Motor neuron (in vitro differentiated cells): ENCODE measurements at regions not wholly inside any gene's neighbourhood (a gene's known extent, or its start where the extent isn't known, plus 50 kb on each side); places are given as distances from the start of the nearest gene placed in this dataset.

ENCODE experiments used
- ATAC-seq, 8 experiments: fragments of 200-7000 bp; cut with Tn5 transposase; replicated peaks in 6 of 8; 2 replicates each; pipeline ENCODE4 v1.8.0; 2021; ENCODE audit warnings: mild to moderate bottlenecking in 8 of 8, moderate library complexity in 8 of 8
- H3K27ac ChIP-seq, 2 donors: fragments of 250-450 bp; sonication (Bioruptor Pico); 2 replicates each; pipeline ENCODE4 v1.9.0; 2021; ENCODE audit warnings: antibody characterized with exemption in 2 of 2, mild to moderate bottlenecking in 2 of 2, moderate library complexity in 1 of 2
- H3K4me1 ChIP-seq, 2 donors: fragments of 250-450 bp; sonication (Bioruptor Pico); replicated peaks in 1 of 2; 2 replicates each; pipeline ENCODE4 v1.6.1; 2021; ENCODE audit warnings: antibody characterized with exemption in 2 of 2, mild to moderate bottlenecking in 2 of 2, moderate library complexity in 1 of 2
- H3K4me3 ChIP-seq, 5 donors: fragments of 250-450 bp; sonication (Bioruptor Pico); 2 replicates each; pipeline ENCODE4 v1.9.0; 2021; ENCODE audit warnings: antibody characterized with exemption in 5 of 5, mild to moderate bottlenecking in 5 of 5, moderate library complexity in 4 of 5
- WGBS, 10 experiments: fragments of 450-650 bp; shearing (Covaris generic); methylation state at CpG; one replicate each; pipeline ENCODE4 v1.0.0; 2022; 5-methylcytosine and 5-hydroxymethylcytosine counted together
- in situ Hi-C, 9 experiments: fragments of 400-800 bp; cut with MboI; loops; one replicate each; pipeline ENCODE4 v1.15.0; 2021; ENCODE audit warnings: low sequenced_read_pairs in 9 of 9, low pct_unique_long_range_greater_than_20kb in 2 of 9; ENCODE audit not compliant: unreplicated experiment in 9 of 9

- Histone ChIP-seq H3K4me1 (no peaks in the 10 kb centered on the region), H3K4me3 (no peak overlapping the region), H3K27ac (no peak overlapping the region)
- ATAC-seq = no peak
- in situ Hi-C loops = no loop called here
- 29 to 92% (median 68%) methylated on average over 1 to 2 of the region's 2 CpGs; no CpG with 5 or more reads in 2 of the 10 experiments for WGBS, 10 experiments
These were observed 475.6 kb upstream of the B3GALT2 start for GRCh38 chr1:193662030-193662429.

GRCh38 chr1:193661385-193661784 is 475.0 kb upstream of the B3GALT2 start:
- no peak overlapping the region for H3K27ac ChIP-seq
- ATAC-seq = no peak
- H3K4me3 ChIP-seq = no peak overlapping the region
- in situ Hi-C loops = no loop called here
- H3K4me1 ChIP-seq = no peaks in the 10 kb centered on the region
- 56 to 92% (median 69%) methylated on average over 1 of the region's 1 CpG; no CpG with 5 or more reads in 4 of the 10 experiments for WGBS, 10 experiments

DNA sequence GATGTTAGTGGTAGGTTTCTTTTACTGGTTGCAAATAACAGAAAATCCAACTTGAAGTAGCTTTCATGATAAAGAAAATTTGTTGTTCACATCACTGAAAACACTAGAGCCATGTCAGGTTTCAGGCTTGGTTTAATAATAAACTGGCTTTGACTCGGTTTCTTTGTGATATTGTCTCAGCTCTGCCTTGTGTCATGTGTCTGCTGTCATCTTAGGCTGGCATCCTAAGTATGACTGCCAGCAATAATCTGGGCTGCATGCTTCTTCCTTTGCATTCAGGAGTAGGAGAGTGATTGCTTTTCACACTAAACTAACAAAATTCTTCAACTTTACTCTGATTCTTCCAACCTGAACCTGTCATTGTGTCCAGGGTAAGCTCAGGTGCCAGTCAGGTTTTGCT is 474.0 kb upstream of the B3GALT2 start:
- no peak overlapping the region for H3K27ac ChIP-seq
- WGBS, 10 experiments = 0 to 80% (median 42%) methylated on average over 1 of the region's 1 CpG; no CpG with 5 or more reads in 2 of the 10 experiments
- in situ Hi-C loops = no loop called here
- no peak overlapping the region for H3K4me3 ChIP-seq
- ATAC-seq = no peak
- H3K4me1 ChIP-seq = no peaks in the 10 kb centered on the region

DNA sequence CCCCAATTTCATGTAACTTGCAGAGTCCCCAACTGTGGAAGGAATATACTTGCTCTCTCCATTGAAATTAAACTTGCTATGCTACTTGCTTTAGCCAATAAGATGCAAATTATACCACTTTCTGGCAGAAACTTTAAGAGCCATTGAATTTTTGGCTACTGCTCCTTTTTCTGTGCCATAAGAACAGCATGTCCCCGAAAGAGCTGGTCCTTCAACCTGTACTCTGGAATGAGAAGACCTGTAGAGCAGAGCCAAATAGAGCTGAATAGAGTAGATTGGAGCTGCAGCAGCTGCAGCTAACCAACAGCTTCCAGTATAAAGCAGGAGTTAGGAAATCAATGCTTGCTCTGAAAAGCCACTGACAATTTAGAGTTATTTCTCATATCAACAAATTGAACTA is 472.3 kb upstream of the B3GALT2 start:
- in situ Hi-C loops = no loop called here
- Histone ChIP-seq H3K4me3 (no peak overlapping the region), H3K4me1 (no peaks in the 10 kb centered on the region), H3K27ac (no peak overlapping the region)
- no peak for ATAC-seq
- 0 to 100% (median 75%) methylated on average over 1 of the region's 1 CpG; no CpG with 5 or more reads in 3 of the 10 experiments for WGBS, 10 experiments

- Histone ChIP-seq H3K4me3 (no peak overlapping the region), H3K4me1 (no peaks in the 10 kb centered on the region), H3K27ac (no peak overlapping the region)
- no peak for ATAC-seq
- 0 to 100% (median 60%) methylated on average over 1 of the region's 1 CpG; no CpG with 5 or more reads in 1 of the 10 experiments for WGBS, 10 experiments
- in situ Hi-C loops = no loop called here
These were observed 471.7 kb upstream of the B3GALT2 start for GRCh38 chr1:193658081-193658480.

DNA sequence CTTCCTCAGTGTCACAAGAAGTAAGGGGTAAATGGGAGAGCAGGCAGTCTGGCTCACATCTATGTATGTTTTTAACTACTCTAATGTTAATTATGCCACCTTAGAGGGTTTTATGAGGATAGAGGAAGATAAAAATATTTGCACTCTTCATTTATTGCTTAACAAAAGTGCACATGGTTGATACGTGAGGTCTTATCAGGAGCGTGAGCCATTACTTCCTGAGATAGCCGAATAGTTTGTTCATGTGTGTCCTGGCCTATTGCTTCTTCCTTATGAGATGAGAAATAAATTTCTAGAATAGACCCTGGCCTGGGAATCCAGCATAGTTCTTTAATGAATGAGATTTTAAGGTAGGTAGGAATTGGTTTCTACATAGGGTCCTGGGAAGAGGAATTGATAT is 471.1 kb upstream of the B3GALT2 start:
- WGBS, 10 experiments = 61 to 100% (median 98%) methylated on average over 1 to 3 of the region's 3 CpGs; no CpG with 5 or more reads in 1 of the 10 experiments
- no peak for ATAC-seq
- Histone ChIP-seq H3K4me1 (no peaks in the 10 kb centered on the region), H3K27ac (no peak overlapping the region), H3K4me3 (no peak overlapping the region)
- in situ Hi-C loops = no loop called here

GRCh38 chr1:193656841-193657240 is 470.4 kb upstream of the B3GALT2 start:
- Histone ChIP-seq H3K27ac (no peak overlapping the region), H3K4me1 (no peaks in the 10 kb centered on the region), H3K4me3 (no peak overlapping the region)
- in situ Hi-C loops = no loop called here
- no peak for ATAC-seq
- 31 to 89% (median 75%) methylated on average over 1 to 2 of the region's 2 CpGs; no CpG with 5 or more reads in 1 of the 10 experiments for WGBS, 10 experiments

GRCh38 chr1:193654951-193655735 is 468.7 kb upstream of the B3GALT2 start:
- no peak overlapping the region for H3K27ac ChIP-seq
- no peak overlapping the region for H3K4me3 ChIP-seq
- peak in 1 of 8 experiments; percentile 43 for ATAC-seq
- 20 to 100% (median 81%) methylated on average over 1 to 2 of the region's 2 CpGs; no CpG with 5 or more reads in 2 of the 10 experiments for WGBS, 10 experiments
- in situ Hi-C loops = no loop called here
- no peaks in the 10 kb centered on the region for H3K4me1 ChIP-seq

DNA sequence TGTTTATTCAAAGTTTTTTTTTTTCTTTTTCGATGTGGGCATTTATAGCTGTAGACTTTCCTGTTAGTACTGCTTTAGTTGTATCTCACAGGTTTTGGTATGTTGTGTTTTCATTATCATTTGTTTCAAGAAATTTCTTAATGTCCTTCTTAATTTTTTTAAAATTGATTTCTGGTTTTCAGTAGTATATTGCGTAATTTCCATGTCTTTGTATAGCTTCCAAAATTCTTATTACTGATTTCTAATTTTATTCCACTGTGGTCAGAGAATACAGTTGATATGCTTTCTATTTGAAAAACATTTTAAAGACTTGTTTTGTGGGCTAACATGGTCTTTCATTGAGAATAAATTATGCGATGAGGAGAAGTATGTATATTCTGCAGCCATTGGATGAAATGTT is 463.2 kb upstream of the B3GALT2 start:
- no peak for ATAC-seq
- WGBS, 10 experiments = 3 to 82% (median 62%) methylated on average over 3 of the region's 3 CpGs
- Histone ChIP-seq H3K4me1 (no peaks in the 10 kb centered on the region), H3K4me3 (no peak overlapping the region), H3K27ac (no peak overlapping the region)
- in situ Hi-C loops = no loop called here

- peaks cover 0 to 7% of the 10 kb centered on the region in 2 donors for H3K4me1 ChIP-seq
- no peak for ATAC-seq
- in situ Hi-C loops = no loop called here
- WGBS, 10 experiments = 0 to 100% (median 91%) methylated on average over 1 of the region's 1 CpG; no CpG with 5 or more reads in 1 of the 10 experiments
- no peak overlapping the region for H3K4me3 ChIP-seq
- H3K27ac ChIP-seq = no peak overlapping the region
These were observed 448.5 kb upstream of the B3GALT2 start for GRCh38 chr1:193634876-193635275.

DNA sequence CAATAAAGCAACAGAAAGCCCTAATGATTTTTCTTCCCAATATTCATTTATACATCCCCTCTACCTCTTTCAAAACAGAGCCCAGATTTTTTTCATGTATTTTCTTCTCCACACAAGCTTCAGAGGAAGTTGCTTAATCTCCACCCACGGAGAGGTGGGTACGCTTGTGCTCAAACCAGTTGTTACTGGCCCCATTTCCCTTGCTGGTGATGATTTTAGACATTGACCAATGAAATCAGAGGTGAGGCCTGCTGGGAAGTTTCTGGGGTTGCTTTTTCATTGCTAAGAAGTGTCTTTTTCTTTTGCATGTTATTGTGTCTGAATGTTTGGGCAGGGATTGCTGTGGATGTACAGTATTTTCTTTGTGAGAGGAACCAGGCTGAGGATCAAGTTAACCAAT is 448.1 kb upstream of the B3GALT2 start:
- ATAC-seq = no peak
- Histone ChIP-seq H3K4me1 (peaks cover 0 to 7% of the 10 kb centered on the region in 2 donors), H3K27ac (no peak overlapping the region), H3K4me3 (no peak overlapping the region)
- in situ Hi-C loops = no loop called here
- WGBS, 10 experiments = 10 to 93% (median 83%) methylated on average over 1 to 2 of the region's 2 CpGs; no CpG with 5 or more reads in 3 of the 10 experiments

GRCh38 chr1:193633991-193634390 is 447.6 kb upstream of the B3GALT2 start:
- in situ Hi-C loops = no loop called here
- H3K4me3 ChIP-seq = no peak overlapping the region
- H3K4me1 ChIP-seq = peaks cover 0 to 7% of the 10 kb centered on the region in 2 donors
- ATAC-seq = no peak
- H3K27ac ChIP-seq = no peak overlapping the region
- WGBS, 10 experiments = 0 to 80% (median 32%) methylated on average over 1 to 2 of the region's 2 CpGs

DNA sequence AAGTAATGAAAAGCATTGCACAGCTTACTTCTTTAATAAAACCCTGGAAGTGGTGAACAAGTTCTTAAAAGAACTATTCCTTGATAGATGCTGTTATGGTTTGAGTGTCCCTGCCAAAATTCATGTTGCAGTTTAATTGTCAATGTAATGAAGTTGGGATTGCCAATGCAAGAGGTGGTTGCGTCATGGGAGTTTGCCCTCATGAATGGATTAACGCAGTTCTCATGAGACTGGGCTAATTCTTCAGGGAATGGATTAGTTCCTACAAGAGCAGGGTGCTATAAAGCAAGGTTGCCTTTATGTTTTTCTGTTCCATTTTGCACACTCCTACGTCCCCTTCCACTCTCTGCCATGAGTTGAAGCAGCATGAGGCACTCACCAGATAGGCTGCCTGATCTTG is 446.7 kb upstream of the B3GALT2 start:
- 6 to 100% (median 70%) methylated on average over 1 to 3 of the region's 3 CpGs; no CpG with 5 or more reads in 1 of the 10 experiments for WGBS, 10 experiments
- Histone ChIP-seq H3K4me3 (no peak overlapping the region), H3K4me1 (peaks cover 0 to 7% of the 10 kb centered on the region in 2 donors), H3K27ac (no peak overlapping the region)
- in situ Hi-C loops = no loop called here
- no peak for ATAC-seq

- in situ Hi-C loops = no loop called here
- no peak overlapping the region for H3K27ac ChIP-seq
- H3K4me3 ChIP-seq = no peak overlapping the region
- WGBS, 10 experiments = 8 to 88% (median 74%) methylated on average over 2 to 3 of the region's 3 CpGs
- no peak for ATAC-seq
- peaks cover 0 to 4% of the 10 kb centered on the region in 2 donors for H3K4me1 ChIP-seq
These were observed 444.9 kb upstream of the B3GALT2 start for GRCh38 chr1:193631306-193631705.
